ENCODE measurements at regions not wholly inside any gene's neighbourhood (a gene's known extent, or its start where the extent isn't known, plus 50 kb on each side); places are given as distances from the start of the nearest gene placed in this dataset.

DNA sequence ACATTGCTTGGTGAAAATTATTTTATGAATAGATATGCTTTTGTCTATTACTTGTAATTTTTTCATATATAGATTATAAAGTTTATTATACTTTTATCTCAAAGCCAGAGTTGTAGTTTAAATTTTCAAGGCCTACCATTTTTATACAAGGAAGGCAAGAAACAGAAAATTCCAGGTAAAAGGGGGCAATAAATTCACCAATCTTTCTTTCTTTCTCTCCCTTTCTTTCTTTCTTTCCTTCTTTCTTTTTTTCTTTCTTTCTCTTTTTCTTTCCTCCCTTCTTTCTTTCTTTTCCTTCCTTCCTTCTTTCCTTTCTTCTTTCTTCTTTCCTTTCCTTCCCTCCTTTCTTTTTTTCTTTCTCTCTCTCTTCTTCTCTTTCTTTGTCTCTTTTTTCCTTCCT is 529.4 kb downstream of the PCDH17 start (continued):
- TF ChIP-seq, protein P1, sequence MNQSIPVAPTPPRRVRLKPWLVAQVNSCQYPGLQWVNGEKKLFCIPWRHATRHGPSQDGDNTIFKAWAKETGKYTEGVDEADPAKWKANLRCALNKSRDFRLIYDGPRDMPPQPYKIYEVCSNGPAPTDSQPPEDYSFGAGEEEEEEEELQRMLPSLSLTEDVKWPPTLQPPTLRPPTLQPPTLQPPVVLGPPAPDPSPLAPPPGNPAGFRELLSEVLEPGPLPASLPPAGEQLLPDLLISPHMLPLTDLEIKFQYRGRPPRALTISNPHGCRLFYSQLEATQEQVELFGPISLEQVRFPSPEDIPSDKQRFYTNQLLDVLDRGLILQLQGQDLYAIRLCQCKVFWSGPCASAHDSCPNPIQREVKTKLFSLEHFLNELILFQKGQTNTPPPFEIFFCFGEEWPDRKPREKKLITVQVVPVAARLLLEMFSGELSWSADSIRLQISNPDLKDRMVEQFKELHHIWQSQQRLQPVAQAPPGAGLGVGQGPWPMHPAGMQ (IDR thresholded peaks at IDR 0.05; ENCODE audit: borderline replicate concordance) = no peak
- TF ChIP-seq RFX5 (IDR thresholded peaks at IDR 0.05; ENCODE audit: low read depth, low read length) (no peak), EZH2 (IDR thresholded peaks at IDR 0.05; ENCODE audit: borderline replicate concordance, control insufficient read depth, low read depth, low read length) (no peak)

DNA sequence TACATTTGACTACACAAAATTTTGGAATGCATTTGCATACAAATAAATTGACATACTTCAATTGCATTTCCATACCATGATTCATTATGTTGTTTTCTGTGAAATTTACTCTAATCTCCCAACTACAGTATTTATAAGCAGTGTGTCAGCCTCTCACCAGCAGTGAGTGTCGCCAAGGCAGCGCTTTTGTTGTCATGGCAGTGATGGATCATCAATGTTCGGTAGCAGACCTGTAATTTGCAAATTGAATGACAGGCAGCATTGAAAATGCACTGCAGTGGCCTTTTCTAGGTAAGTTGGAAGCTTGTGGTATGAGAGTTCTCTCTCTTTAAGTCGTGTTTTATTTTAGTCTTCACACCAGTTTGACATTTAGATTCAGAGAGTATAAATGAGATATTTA is 534.1 kb downstream of the PCDH17 start:
- WGBS (ENCODE audit: insufficient coverage, insufficient replicate concordance, low lambda C conversion rate, missing lambda C conversion rate) = 19% methylated on average over 4 of the region's 4 CpGs
- Histone ChIP-seq H4K20me1 (ENCODE audit: control insufficient read depth, insufficient read depth) (no peaks in the 10 kb centered on the region), H3K79me2 (ENCODE audit: control insufficient read depth, insufficient read depth, low read length) (no peaks in the 10 kb centered on the region), H3K9ac (ENCODE audit: control insufficient read depth, insufficient read depth, low read length) (no peak overlapping the region), H3K27me3 (replicated peaks in 1 of 2; ENCODE audit: control insufficient read depth in 2 of 2, insufficient read depth in 2 of 2, low read length in 1 of 2) (no peaks in the 10 kb centered on the region), H3K4me2 (ENCODE audit: control insufficient read depth, insufficient read depth) (no peak overlapping the region), H3K4me1 (ENCODE audit: control insufficient read depth, insufficient read depth, low read length) (no peaks in the 10 kb centered on the region), H3K4me3 (no peak overlapping the region), H2AFZ (ENCODE audit: control insufficient read depth, low read depth, low read length) (no peak overlapping the region), H3K27ac (ENCODE audit: control insufficient read depth, insufficient read depth) (no peak overlapping the region), H3K9me3 (replicated peaks; ENCODE audit: control insufficient read depth, insufficient read depth, low read length) (no peaks in the 10 kb centered on the region), H3K36me3 (ENCODE audit: control insufficient read depth in 2 of 2, insufficient read depth in 2 of 2, low read length in 1 of 2) (no peaks in the 10 kb centered on the region)
- in situ Hi-C loops (cut with MboI) = no loop called here
- FAIRE-seq = no peak
- POLR2A ChIA-PET = no interaction called here
- TF ChIP-seq EGR1 (IDR thresholded peaks at IDR 0.05; ENCODE audit: borderline replicate concordance in 1 of 2, low read depth in 2 of 2, low read length in 2 of 2) (no peak), SRF (IDR thresholded peaks at IDR 0.05; ENCODE audit: low read depth in 2 of 2, low read length in 2 of 2) (no peak), CBFB (IDR thresholded peaks at IDR 0.05; ENCODE audit: low read depth) (no peak), MXI1 (IDR thresholded peaks at IDR 0.05; ENCODE audit: low read depth, low read length) (no peak), ETV6 (conservative IDR thresholded peaks at IDR 0.05 in 1 of 2, IDR thresholded peaks at IDR 0.05 in 1 of 2; ENCODE audit: borderline replicate concordance in 1 of 2, low read depth in 1 of 2) (no peak), IRF4 (IDR thresholded peaks at IDR 0.05; ENCODE audit: low read depth, low read length) (no peak), ASH2L (IDR thresholded peaks at IDR 0.05; ENCODE audit: borderline replicate concordance, low read depth) (no peak), SMAD1 (IDR thresholded peaks at IDR 0.05; ENCODE audit: low read depth, partially characterized antibody) (no peak), EED (IDR thresholded peaks at IDR 0.05; ENCODE audit: low read depth) (no peak)
- TF ChIP-seq, protein P2, sequence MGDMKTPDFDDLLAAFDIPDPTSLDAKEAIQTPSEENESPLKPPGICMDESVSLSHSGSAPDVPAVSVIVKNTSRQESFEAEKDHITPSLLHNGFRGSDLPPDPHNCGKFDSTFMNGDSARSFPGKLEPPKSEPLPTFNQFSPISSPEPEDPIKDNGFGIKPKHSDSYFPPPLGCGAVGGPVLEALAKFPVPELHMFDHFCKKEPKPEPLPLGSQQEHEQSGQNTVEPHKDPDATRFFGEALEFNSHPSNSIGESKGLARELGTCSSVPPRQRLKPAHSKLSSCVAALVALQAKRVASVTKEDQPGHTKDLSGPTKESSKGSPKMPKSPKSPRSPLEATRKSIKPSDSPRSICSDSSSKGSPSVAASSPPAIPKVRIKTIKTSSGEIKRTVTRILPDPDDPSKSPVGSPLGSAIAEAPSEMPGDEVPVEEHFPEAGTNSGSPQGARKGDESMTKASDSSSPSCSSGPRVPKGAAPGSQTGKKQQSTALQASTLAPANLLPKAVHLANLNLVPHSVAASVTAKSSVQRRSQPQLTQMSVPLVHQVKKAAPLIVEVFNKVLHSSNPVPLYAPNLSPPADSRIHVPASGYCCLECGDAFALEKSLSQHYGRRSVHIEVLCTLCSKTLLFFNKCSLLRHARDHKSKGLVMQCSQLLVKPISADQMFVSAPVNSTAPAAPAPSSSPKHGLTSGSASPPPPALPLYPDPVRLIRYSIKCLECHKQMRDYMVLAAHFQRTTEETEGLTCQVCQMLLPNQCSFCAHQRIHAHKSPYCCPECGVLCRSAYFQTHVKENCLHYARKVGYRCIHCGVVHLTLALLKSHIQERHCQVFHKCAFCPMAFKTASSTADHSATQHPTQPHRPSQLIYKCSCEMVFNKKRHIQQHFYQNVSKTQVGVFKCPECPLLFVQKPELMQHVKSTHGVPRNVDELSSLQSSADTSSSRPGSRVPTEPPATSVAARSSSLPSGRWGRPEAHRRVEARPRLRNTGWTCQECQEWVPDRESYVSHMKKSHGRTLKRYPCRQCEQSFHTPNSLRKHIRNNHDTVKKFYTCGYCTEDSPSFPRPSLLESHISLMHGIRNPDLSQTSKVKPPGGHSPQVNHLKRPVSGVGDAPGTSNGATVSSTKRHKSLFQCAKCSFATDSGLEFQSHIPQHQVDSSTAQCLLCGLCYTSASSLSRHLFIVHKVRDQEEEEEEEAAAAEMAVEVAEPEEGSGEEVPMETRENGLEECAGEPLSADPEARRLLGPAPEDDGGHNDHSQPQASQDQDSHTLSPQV (IDR thresholded peaks at IDR 0.05) = no peak
- TF ChIP-seq, protein P3, sequence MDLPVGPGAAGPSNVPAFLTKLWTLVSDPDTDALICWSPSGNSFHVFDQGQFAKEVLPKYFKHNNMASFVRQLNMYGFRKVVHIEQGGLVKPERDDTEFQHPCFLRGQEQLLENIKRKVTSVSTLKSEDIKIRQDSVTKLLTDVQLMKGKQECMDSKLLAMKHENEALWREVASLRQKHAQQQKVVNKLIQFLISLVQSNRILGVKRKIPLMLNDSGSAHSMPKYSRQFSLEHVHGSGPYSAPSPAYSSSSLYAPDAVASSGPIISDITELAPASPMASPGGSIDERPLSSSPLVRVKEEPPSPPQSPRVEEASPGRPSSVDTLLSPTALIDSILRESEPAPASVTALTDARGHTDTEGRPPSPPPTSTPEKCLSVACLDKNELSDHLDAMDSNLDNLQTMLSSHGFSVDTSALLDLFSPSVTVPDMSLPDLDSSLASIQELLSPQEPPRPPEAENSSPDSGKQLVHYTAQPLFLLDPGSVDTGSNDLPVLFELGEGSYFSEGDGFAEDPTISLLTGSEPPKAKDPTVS (IDR thresholded peaks at IDR 0.05; ENCODE audit: low read depth, low read length) = no peak
- TF ChIP-seq, protein P4, sequence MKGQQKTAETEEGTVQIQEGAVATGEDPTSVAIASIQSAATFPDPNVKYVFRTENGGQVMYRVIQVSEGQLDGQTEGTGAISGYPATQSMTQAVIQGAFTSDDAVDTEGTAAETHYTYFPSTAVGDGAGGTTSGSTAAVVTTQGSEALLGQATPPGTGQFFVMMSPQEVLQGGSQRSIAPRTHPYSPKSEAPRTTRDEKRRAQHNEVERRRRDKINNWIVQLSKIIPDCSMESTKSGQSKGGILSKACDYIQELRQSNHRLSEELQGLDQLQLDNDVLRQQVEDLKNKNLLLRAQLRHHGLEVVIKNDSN (IDR thresholded peaks at IDR 0.05; ENCODE audit: borderline replicate concordance, extremely low read length, insufficient read depth, low read depth, low read length) = no peak
- DNase-seq (ENCODE audit: low read depth, low spot score) = no peak
- SMC1A ChIA-PET (ENCODE audit: uncharacterized antibody, unreplicated experiment) = interaction anchor here (1.2 kb wide), 1 partner anchor 10 kb away, joined by 3 read pairs; no protein-coding TSS in a partner anchor
- no TSS peak for BruUV-seq (replicated peaks)
- intact Hi-C loops (cut with micrococcal nuclease; ENCODE audit: unreplicated experiment) = no loop called here
- CTCF ChIA-PET = no interaction called here
- no peak for ATAC-seq
- RAD21 ChIA-PET (ENCODE audit: unreplicated experiment) = no interaction called here
